Embryonic facial prominence (tissue), 1 donor: ENCODE measurements at regions not wholly inside any gene's neighbourhood (a gene's known extent, or its start where the extent isn't known, plus 50 kb on each side); places are given as distances from the start of the nearest gene placed in this dataset.

Experiments used
- DNase-seq: peaks from one replicate; pipeline ENCODE4 v3.0.0-alpha.2; 2016; ENCODE audit errors: extremely low spot score

GRCh38 chr10:124264271-124264670 lies 154.5 kb downstream of the OAT start:
- DNase-seq: no peak

DNA sequence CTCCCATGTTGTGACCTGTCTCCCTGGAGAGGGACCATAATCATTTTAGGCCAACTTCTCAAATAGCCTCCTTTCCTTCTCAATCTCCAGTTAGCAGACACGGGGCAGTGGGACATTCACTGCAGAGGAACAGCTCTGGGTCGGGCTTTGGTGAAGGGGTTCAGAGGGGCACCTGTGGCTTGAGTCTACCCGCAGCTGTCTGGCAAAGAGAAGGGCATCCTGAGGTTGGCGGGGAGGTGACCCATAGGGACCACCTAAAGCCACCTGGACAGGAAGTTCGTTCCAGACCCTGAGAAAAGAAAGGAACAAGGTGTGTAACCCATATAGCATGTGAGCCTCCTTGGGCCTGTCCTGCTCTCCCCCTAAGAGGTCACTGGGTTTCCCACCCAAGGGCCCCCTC lies 155.0 kb downstream of the OAT start:
- DNase-seq: no peak

DNA sequence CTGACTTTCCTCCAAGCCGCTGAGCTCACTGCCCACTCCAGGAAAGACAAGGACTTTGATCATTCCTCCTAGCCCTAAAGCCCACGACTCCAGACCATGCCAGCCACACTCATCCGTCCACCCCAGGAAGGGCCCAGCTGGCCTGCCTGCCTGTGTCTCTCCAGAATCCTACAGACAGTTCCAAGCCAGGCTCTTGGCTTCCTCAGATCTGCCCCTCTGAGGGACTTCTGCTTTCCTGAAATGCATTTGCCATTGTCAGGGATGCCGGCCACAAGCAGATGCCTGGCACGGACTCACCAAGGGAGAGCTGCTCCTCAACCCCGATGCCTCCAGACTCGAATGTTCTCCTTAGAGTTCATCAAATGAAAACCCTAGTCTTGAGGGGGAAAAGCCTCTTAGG lies 155.8 kb downstream of the OAT start:
- no peak for DNase-seq

DNA sequence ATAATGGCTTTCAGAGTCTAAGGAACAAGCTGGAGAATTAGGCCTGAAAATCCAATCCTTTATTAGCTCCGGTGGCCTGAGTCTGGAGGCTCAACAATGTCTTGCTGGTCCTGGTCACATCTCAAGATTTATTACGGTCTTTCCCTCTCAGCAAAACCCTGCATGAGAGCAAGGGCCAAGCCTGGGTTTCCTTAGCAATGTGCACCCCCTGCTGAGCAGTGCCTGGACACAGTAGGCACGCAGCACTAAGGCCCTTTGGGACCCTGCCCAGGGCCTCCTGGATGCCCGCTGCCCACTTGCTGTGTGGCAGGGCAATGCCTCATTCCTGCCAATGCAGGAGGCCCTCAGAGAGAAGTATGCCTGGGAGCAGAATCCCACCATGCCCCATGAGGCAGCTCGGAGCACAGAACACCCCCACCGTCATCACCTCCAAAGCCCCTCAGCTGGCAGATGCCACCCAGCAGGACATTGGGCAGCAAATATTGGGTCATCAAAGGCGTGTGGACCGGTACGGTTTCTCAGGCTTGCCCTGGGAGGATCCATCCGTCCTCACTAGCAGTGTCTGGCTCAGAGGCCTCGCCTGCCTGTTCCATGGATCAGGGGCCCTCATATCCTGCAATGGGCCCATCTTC lies 156.4 kb downstream of the OAT start:
- no peak for DNase-seq

DNA sequence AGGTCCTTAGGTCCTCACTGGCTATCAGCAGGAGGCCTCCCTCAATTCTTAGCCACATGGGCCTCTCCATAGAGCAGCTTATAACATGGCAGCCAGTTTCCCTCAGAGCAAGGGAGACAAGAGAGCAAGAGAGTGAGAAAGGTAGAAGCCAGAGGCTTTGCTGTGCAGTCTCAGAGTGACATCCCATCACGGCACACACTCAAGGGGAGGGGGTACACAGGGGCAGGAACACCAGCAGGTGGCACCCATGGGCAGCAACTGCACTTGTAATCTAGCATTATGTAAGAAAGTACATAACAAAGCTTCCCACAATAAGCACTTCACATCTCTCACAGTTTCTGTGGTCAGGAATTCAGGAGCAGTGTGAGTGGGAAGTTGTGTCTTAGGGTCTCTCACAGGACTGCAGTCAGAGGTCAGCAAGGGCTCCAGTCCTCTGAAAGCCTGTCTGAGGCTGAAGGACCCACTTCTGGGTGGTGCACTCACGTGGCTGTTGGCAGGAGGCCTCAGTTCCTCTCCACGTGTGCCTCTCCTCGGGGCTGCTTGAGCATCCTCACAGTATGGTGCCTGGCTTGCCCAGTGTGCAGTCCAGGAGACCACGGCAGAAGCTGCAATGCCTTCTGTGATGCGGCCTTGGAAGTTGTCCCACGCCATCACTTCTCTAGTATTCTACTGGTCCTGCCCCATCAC lies 159.4 kb downstream of the OAT start:
- DNase-seq: no peak

DNA sequence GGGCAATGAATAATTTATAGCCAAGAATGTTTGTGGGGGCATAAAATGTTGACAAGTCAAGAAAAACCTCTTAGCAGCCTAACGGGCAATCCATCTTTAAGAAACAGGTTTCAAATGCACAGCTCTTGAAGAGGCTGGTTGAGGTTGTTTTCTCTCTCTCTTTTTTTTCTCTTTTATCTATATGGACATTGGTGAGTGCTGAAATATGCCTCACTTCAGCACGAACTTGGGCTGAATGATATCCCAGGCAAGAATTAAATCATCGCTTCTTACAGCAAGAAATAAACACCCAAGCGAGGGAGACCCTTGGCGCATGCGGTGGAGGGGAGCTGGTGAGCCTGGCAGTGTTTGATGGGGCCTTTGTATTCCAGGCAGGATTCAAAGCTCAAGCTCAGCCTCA lies 160.9 kb downstream of the OAT start:
- no peak for DNase-seq

GRCh38 chr10:124256151-124256550 lies 162.6 kb downstream of the OAT start:
- DNase-seq: no peak

GRCh38 chr10:124255556-124255955 lies 162.2 kb upstream of the CHST15 start:
- DNase-seq: no peak

DNA sequence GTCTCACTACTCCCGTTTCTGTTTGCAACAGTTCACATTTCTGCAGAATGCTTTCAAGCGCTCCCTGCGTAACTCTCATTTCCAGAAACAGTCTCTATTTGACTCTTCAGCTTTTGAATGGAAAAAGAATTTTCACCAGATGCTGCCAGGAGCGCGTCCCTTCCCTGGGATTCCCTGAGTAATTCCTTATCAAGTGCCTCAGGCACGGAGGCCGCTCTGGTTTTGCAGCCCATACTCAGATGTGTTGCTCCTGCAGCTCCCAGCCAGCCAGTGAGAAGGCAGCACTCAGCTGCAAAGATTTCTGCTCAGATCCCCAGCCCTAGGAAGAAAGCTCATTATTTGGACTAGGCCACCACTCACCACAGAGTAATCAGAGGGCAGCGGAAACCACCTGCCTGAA lies 161.1 kb upstream of the CHST15 start:
- DNase-seq: no peak

DNA sequence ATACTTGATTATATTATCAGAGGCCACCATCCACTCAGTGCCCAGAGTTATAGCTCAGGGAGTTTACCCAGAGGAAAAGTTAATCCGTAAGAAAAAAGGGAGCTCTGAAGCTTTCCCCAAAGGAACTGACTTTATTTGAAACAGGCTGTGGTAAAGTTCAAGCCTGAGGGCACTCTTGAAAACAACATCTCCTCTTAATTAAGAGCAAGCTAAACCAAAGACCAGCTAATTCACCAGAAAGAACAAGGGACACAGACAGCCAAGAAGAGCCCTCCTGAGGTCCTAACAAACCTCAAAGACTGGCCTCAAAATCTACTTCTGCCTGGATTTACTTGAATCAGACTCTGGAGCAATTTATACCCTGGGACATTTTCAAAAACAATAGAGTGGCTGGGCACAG lies 159.6 kb upstream of the CHST15 start:
- no peak for DNase-seq

DNA sequence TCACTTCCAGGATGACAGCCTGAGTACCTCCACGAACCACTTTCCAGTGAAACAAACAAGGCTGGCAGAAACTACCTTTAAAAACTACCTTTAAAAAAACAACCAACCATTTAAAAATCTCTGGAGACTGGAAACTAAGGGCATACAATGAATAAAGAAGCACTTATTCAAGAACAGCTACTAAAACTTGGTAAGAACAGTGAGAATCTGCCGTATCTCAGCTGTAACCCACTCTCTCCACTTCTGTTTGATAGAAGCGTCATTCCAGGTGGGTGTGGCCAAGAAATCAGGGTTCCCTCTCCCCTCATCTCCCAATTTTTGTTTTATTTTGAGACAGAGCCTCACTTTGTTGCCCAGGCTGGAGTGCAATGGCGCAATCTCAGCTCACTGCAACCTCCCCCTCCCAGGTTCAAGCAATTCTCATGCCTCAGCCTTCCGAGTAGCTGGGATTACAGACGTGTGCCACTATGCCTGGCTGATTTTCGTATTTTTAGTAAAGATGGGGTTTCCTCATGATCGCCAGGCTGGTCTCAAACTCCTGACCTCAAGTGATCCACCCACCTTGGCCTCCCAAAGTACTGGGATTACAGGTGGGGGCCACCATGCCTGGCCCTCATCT lies 158.8 kb upstream of the CHST15 start:
- DNase-seq: no peak

DNA sequence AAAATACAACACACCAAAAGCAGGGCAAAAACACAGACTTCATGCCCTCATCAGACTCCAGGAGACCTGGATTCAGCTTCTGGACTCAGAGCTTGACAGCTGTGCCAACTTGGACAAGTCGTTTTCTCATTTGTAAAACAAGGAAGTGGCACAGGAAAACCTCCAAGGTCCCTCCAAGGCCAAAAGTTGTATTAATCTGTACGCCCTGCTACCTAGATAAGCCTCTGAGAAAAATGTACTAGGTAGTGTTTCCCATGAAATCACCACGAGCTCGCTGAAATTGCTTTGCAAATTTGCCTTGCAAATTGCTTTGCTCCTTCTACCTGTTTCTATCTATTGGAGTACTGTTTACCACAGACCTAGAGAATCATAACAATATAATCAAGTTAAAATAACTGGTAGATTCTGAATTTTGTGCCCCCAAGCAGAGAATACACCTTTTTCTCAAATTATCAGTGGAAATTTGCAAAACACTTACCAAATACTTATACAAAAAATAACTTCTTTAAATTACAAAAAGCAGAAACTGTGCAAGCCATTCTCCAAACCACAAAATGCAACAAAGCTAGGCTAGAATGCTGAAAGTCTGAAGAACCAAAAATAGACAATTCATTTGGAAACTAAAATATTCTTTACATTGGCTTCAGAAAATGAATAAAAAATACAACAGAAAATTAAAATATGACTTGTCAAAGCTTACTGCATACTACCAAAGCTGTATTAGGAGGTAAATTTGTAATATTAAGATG lies 158.1 kb upstream of the CHST15 start:
- DNase-seq: no peak

- no peak for DNase-seq
These were observed 157.1 kb upstream of the CHST15 start for GRCh38 chr10:124250506-124250905.

GRCh38 chr10:124249812-124250432 lies 156.5 kb upstream of the CHST15 start:
- no peak for DNase-seq

DNA sequence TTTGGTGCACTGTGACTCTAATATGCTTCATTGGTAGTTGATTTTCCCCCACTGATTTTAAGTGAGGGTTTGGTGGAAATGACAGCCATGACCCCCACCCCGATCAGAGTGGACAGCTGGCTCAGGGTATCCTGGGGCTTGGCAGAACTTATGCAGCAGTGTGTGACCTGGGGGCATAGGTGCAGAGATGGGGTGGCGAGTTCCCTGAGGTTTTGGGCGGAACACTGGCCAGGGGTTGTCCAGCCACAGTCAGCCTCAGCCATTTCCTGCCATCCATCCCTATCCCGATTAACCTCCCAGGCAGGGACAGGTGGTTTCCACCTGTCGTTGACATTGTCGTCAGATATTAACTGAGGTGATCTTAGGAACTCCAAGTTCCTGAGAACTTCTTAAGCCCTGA lies 155.8 kb upstream of the CHST15 start:
- no peak for DNase-seq

DNA sequence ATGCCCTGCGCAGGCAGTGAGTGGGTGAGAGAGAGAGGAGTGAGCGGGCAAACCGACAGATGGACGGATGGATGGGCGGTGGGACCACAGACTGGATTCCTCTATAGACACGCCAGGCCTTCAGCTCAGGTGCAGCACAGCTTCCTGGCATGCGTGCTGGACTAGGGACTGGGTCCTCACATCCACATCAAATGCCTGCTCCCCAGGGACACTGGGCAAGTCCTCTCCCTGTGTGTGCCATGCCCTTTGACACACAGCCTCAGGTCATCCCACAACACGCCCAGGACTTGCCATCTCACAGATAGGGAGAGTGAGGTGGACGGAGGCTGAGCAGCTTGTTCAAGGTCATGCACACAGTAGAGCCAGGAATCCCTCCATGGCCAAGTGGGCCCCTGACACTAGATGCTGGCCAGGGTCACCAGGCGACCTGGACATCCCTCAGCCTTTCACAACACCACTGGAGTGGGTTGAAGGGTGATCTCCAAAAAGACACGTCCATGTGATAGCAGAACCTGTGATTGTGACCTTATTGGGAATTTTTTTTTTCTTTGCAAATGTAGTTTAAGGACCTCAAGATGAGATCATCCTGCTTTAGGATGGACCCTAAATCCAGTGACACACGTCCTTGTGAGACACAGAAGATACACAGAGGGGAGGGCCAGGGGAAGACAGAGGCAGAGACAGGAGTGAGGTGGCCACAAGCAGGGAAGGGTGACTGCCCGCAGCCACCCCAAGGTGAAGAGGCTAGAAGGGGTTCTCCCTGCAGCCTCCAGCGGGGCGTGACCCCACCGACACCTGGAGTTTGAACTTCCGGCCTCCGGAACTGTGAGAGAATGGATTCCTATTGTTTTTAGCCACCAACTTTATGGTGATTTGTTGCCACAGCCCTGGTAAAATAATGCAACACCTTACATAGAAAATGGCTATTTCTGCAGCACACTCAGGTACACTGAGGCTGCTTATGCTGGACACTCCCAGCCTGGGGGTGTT lies 155.0 kb upstream of the CHST15 start:
- no peak for DNase-seq

DNA sequence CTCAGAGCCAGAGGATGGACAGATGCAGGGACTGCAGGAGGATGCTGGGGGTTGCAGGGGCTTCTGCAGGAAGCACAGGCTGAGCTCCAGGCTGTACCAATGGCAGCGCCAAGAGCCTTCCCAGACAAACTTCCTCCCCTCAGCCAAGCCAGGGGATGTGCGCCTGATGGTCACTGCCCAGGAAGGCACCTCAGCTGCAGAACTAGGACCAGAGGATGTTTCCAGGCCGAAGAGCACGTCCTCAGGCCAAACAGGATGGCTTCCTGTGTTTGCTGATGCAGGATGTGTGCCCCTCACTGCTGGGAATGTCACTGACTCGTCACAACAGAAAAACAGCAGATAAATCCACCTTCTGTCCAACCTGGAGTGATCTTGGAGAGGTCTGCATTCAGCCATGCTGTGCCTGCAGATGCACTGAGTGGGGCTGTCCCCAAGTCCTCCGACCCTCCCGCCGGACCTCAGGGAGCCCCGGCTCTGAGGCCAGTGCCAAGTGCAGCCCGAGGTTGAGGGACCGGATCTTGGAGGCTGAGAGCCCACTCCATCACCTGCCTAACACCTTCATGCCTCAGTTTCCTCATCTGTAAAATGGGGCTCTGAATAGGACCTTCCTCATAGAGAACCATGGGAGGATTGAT lies 152.5 kb upstream of the CHST15 start:
- DNase-seq: no peak

DNA sequence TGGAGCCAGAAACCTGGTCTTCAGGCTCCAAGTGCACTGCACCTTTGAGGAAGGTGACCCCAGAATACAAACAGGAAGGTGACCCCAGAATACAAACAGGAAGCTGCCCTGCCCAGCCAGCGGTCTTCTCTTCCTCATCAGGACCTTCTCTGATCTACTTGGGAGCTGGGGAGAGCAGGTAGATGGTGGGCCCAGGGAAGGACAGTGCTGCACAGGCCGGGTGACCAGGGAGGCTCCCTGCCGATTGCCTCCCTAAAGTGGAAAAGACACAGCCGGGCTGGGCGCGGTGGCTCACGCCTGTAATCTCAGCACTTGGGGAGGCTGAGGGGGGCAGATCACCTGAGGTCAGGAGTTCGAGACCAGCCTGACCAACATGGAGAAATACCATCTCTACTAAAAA lies 151.8 kb upstream of the CHST15 start:
- DNase-seq: no peak

- DNase-seq: no peak
These were observed 151.0 kb upstream of the CHST15 start for GRCh38 chr10:124244256-124244877.

GRCh38 chr10:124243702-124244121 lies 150.3 kb upstream of the CHST15 start:
- DNase-seq: no peak
